ENCODE measurements at regions not wholly inside any gene's neighbourhood (a gene's known extent, or its start where the extent isn't known, plus 50 kb on each side); places are given as distances from the start of the nearest gene placed in this dataset.

DNA sequence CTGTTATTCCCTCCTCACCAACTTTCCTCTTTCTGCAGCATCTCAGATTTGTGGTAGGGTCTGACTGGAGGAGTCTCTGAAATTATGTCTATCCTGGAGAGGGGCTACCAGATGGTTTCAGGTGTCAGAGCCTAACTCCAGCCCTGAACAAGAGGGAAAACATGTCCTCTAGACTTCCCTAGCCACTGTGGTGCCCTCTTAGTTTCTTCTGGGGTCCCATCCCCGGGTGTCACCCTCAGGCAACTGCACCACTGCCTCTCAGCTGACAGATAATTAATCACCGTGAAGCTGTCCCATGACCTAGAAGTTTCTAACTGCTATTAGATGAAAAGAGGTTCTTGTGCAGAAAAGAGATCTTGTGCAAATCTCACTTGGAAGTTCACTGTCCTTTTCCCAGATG is 95.1 kb upstream of the CELF4 start:
- no peak overlapping the region for H3K27ac ChIP-seq
- TF ChIP-seq, protein P1, sequence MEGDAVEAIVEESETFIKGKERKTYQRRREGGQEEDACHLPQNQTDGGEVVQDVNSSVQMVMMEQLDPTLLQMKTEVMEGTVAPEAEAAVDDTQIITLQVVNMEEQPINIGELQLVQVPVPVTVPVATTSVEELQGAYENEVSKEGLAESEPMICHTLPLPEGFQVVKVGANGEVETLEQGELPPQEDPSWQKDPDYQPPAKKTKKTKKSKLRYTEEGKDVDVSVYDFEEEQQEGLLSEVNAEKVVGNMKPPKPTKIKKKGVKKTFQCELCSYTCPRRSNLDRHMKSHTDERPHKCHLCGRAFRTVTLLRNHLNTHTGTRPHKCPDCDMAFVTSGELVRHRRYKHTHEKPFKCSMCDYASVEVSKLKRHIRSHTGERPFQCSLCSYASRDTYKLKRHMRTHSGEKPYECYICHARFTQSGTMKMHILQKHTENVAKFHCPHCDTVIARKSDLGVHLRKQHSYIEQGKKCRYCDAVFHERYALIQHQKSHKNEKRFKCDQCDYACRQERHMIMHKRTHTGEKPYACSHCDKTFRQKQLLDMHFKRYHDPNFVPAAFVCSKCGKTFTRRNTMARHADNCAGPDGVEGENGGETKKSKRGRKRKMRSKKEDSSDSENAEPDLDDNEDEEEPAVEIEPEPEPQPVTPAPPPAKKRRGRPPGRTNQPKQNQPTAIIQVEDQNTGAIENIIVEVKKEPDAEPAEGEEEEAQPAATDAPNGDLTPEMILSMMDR (IDR thresholded peaks at IDR 0.05) = no peak
- TF ChIP-seq POLR2A (IDR thresholded peaks at IDR 0.05) = no peak
- no peaks in the 10 kb centered on the region for H3K4me1 ChIP-seq
- H3K36me3 ChIP-seq = no peaks in the 10 kb centered on the region
- no peak overlapping the region for H3K4me3 ChIP-seq
- DNase-seq = no peak
- ATAC-seq = no peak
- WGBS (ENCODE audit: insufficient coverage, low coverage, low lambda C conversion rate, missing lambda C conversion rate) = 41% methylated on average over 2 of the region's 2 CpGs
- no peaks in the 10 kb centered on the region for H3K27me3 ChIP-seq
- H3K9me3 ChIP-seq = no peaks in the 10 kb centered on the region
- intact Hi-C loops (cut with DNase I) = no loop called here

DNA sequence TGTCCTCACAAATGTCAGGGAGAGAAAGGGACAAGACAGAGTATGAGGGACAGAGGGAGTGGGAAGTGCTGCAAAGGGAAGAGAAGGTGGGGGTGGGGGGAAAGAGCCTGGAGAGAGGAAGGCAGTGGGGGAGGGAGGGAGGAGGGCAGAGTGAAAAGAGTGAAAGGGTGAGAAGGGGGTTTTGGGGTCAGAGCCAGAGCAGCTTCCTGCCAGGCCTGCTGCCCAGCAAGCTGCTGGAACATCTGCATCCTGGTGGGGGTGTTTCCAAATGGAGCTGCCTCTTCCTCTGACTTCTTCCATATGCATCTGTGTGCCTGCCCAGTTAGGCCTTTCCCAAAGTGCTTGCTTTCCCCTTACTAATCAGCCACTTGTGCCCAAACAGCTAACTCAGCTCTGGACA is 94.3 kb upstream of the CELF4 start:
- no peaks in the 10 kb centered on the region for H3K36me3 ChIP-seq
- intact Hi-C loops (cut with DNase I) = loop anchor here in 1 of 2 donors (5.0 kb wide), 1 partner anchor 237 kb away; no protein-coding TSS in a partner anchor
- peak in 1 of 4 donors; percentile 18 for ATAC-seq
- no peaks in the 10 kb centered on the region for H3K9me3 ChIP-seq
- no peak overlapping the region for H3K4me3 ChIP-seq
- no peak for TF ChIP-seq POLR2A (IDR thresholded peaks at IDR 0.05)
- TF ChIP-seq, protein P1 (IDR thresholded peaks at IDR 0.05) = no peak
- no peak overlapping the region for H3K27ac ChIP-seq
- no peaks in the 10 kb centered on the region for H3K4me1 ChIP-seq
- H3K27me3 ChIP-seq = no peaks in the 10 kb centered on the region
- DNase-seq = no peak

DNA sequence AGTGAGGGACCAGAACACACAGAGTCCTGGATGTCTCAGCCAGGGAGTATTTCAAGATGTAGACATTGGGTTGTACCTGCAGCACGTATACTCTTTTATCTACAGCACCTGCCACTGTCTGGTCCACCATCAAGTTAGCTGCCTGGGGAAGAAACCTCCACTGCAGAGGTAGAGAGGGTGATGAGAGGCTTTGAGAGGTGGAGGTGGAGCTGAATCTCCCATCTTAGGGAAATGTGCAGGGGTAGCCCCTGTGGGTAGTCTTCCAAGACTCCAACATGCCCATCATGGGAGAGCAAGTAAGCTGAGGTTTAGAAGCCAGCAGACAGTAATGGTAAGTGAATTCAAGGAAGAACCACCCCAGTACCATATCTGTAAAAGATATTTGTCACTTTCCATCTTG is 93.3 kb upstream of the CELF4 start:
- H3K9me3 ChIP-seq = no peaks in the 10 kb centered on the region
- H3K27ac ChIP-seq = no peak overlapping the region
- intact Hi-C loops (cut with DNase I) = loop anchor here in 1 of 2 donors (5.0 kb wide), 1 partner anchor 238 kb away; no protein-coding TSS in a partner anchor
- ATAC-seq = no peak
- no peaks in the 10 kb centered on the region for H3K4me1 ChIP-seq
- DNase-seq = no peak
- TF ChIP-seq, protein P1 (IDR thresholded peaks at IDR 0.05) = no peak
- no peak for TF ChIP-seq POLR2A (IDR thresholded peaks at IDR 0.05)
- no peak overlapping the region for H3K4me3 ChIP-seq
- H3K36me3 ChIP-seq = no peaks in the 10 kb centered on the region
- 25% methylated on average over 1 of the region's 1 CpG for WGBS (ENCODE audit: insufficient coverage, low coverage, low lambda C conversion rate, missing lambda C conversion rate)
- H3K27me3 ChIP-seq = no peaks in the 10 kb centered on the region

DNA sequence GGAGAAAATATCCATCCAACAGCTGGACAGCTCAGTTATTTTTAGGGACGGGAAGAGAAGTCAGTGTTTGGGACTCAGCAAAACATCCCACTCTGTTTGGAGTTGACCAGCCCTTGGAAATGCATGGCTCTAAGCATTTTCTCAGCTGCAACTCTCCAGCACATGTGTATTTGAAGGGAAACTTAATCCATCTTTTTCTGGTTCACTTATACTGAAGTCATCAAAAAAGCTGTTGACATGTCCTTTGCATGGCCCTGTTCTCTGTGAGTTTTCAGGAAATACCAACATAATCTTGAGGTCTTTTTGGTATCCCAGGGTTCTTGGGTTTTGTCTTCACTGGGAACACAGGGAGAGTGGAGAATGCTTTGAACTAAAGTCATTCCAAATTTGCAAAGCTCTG is 91.9 kb upstream of the CELF4 start:
- WGBS (ENCODE audit: insufficient coverage, low coverage, low lambda C conversion rate, missing lambda C conversion rate) = 26% methylated on average over 1 of the region's 1 CpG
- intact Hi-C loops (cut with DNase I) = loop anchor here in 1 of 2 donors (5.0 kb wide), 1 partner anchor 240 kb away; no protein-coding TSS in a partner anchor
- H3K9me3 ChIP-seq = no peaks in the 10 kb centered on the region
- TF ChIP-seq, protein P1 (IDR thresholded peaks at IDR 0.05) = no peak
- no peak for TF ChIP-seq POLR2A (IDR thresholded peaks at IDR 0.05)
- H3K4me3 ChIP-seq = no peak overlapping the region
- no peaks in the 10 kb centered on the region for H3K36me3 ChIP-seq
- no peak overlapping the region for H3K27ac ChIP-seq
- ATAC-seq (no peak), DNase-seq (no peak)
- H3K27me3 ChIP-seq = no peaks in the 10 kb centered on the region
- no peaks in the 10 kb centered on the region for H3K4me1 ChIP-seq
